H9 (cell line): ENCODE measurements at regions not wholly inside any gene's neighbourhood (a gene's known extent, or its start where the extent isn't known, plus 50 kb on each side); places are given as distances from the start of the nearest gene placed in this dataset.

ENCODE experiments used
- DNase-seq: peaks from one replicate; pipeline ENCODE4 v3.0.0-alpha.2; 2017
- H2AFZ ChIP-seq: one replicate; pipeline ENCODE4 v1.6.1; 2013; ENCODE audit warnings: mild to moderate bottlenecking, low read length, control low read depth, moderate library complexity
- H2AK5ac ChIP-seq: 2 replicates; pipeline ENCODE4 v1.6.1; 2013; ENCODE audit warnings: low read length, control low read depth, mixed read lengths; ENCODE audit not compliant: insufficient read length
- H2BK120ac ChIP-seq: one replicate; pipeline ENCODE4 v1.6.1; 2013; ENCODE audit warnings: low read depth, mild to moderate bottlenecking, low read length, control low read depth, inconsistent platforms; ENCODE audit not compliant: poor library complexity, severe bottlenecking
- H2BK12ac ChIP-seq: 2 replicates; pipeline ENCODE4 v1.6.1; 2013; ENCODE audit warnings: low read length, control low read depth, mixed read lengths, low read depth; ENCODE audit not compliant: insufficient read length
- H2BK15ac ChIP-seq: 2 replicates; pipeline ENCODE4 v1.6.1; 2013; ENCODE audit warnings: low read depth, low read length, control low read depth
- H2BK20ac ChIP-seq: one replicate; pipeline ENCODE4 v1.6.1; 2013; ENCODE audit warnings: low read depth, mild to moderate bottlenecking, low read length, control low read depth, inconsistent platforms; ENCODE audit not compliant: poor library complexity, severe bottlenecking
- H2BK5ac ChIP-seq: 2 replicates; pipeline ENCODE4 v1.6.1; 2013; ENCODE audit warnings: low read length, control low read depth, mixed read lengths; ENCODE audit not compliant: insufficient read length
- H3K14ac ChIP-seq: 2 replicates; pipeline ENCODE4 v1.6.1; 2013; ENCODE audit warnings: low read length, control low read depth; ENCODE audit not compliant: insufficient read depth
- H3K18ac ChIP-seq: 2 replicates; pipeline ENCODE4 v1.6.1; 2013; ENCODE audit warnings: low read depth, mild to moderate bottlenecking, mixed read lengths, low read length, control low read depth; ENCODE audit not compliant: insufficient read length
- H3K23ac ChIP-seq: 2 replicates; pipeline ENCODE4 v1.6.1; 2013; ENCODE audit warnings: low read length, control low read depth, mixed read lengths, low read depth; ENCODE audit not compliant: insufficient read length
- H3K23me2 ChIP-seq: 2 replicates; pipeline ENCODE4 v1.6.1; 2013; ENCODE audit warnings: low read depth, mild to moderate bottlenecking, mixed read lengths, low read length, control low read depth; ENCODE audit not compliant: insufficient read length, poor library complexity, severe bottlenecking
- H3K27ac ChIP-seq: 2 replicates; pipeline ENCODE4 v1.5.1; 2013; ENCODE audit warnings: low read length, control low read depth, mixed read lengths, low read depth; ENCODE audit not compliant: insufficient read length
- H3K27me3 ChIP-seq: 2 replicates; pipeline ENCODE4 v1.6.1; 2013; ENCODE audit warnings: low read length, control low read depth, inconsistent platforms; ENCODE audit not compliant: insufficient read depth
- H3K4ac ChIP-seq: 2 replicates; pipeline ENCODE4 v1.6.1; 2013; ENCODE audit warnings: low read depth, mild to moderate bottlenecking, control low read depth, inconsistent platforms, low read length, moderate library complexity
- H3K4me1 ChIP-seq: 2 replicates; pipeline ENCODE4 v1.6.1; 2013; ENCODE audit warnings: low read length, control low read depth, inconsistent platforms; ENCODE audit not compliant: insufficient read depth
- H3K4me2 ChIP-seq: 2 replicates; pipeline ENCODE4 v1.6.1; 2013; ENCODE audit warnings: low read length, control low read depth, mixed read lengths; ENCODE audit not compliant: insufficient read length, insufficient read depth
- H3K56ac ChIP-seq: 2 replicates; pipeline ENCODE4 v1.6.1; 2013; ENCODE audit warnings: low read depth, mild to moderate bottlenecking, mixed read lengths, low read length, control low read depth; ENCODE audit not compliant: insufficient read length
- H3K79me1 ChIP-seq: 2 replicates; pipeline ENCODE4 v1.6.1; 2013; ENCODE audit warnings: low read depth, mild to moderate bottlenecking, moderate library complexity, low read length, control low read depth, inconsistent platforms; ENCODE audit not compliant: insufficient read depth, poor library complexity, severe bottlenecking
- H3K79me2 ChIP-seq: 2 replicates; pipeline ENCODE4 v1.6.1; 2013; ENCODE audit warnings: low read length, control low read depth, inconsistent platforms; ENCODE audit not compliant: insufficient read depth
- H3K9ac ChIP-seq: 2 replicates; pipeline ENCODE4 v1.6.1; 2013; ENCODE audit warnings: low read length, control low read depth, mixed read lengths; ENCODE audit not compliant: insufficient read length; ENCODE audit errors: extremely low read depth
- H3K9me3 ChIP-seq: one replicate; pipeline ENCODE4 v1.6.1; 2013; ENCODE audit warnings: low read depth, low read length, inconsistent platforms; ENCODE audit not compliant: control insufficient read depth
- H3T11ph ChIP-seq: one replicate; pipeline ENCODE4 v1.6.1; 2013; ENCODE audit warnings: mild to moderate bottlenecking, low read length, control low read depth, inconsistent platforms
- H4K20me1 ChIP-seq: one replicate; pipeline ENCODE4 v1.6.1; 2013; ENCODE audit not compliant: control insufficient read depth, insufficient read length, insufficient read depth
- H4K5ac ChIP-seq: 2 replicates; pipeline ENCODE4 v1.6.1; 2013; ENCODE audit warnings: low read depth, mild to moderate bottlenecking, mixed read lengths, low read length, control low read depth; ENCODE audit not compliant: insufficient read length
- H4K8ac ChIP-seq: replicated peaks from 2 replicates; pipeline ENCODE4 v1.6.1; 2013; ENCODE audit warnings: low read length, control low read depth, mixed read lengths, low read depth; ENCODE audit not compliant: insufficient read length
- H4K91ac ChIP-seq: 2 replicates; pipeline ENCODE4 v1.6.1; 2013; ENCODE audit warnings: low read depth, mild to moderate bottlenecking, moderate library complexity, mixed read lengths, low read length, control low read depth; ENCODE audit not compliant: insufficient read length
- H3K27ac Mint-ChIP-seq, 3 experiments: 2 replicates in 2 of 3; 3 replicates in 1 of 3; pipeline ENCODE4 v1.8.0; 2020 to 2021; ENCODE audit warnings: mixed read lengths in 3 of 3, mild to moderate bottlenecking in 1 of 3, moderate library complexity in 1 of 3
- H3K27me3 Mint-ChIP-seq: 2 replicates; pipeline ENCODE4 v1.8.0; 2021; ENCODE audit warnings: low read depth, mild to moderate bottlenecking, moderate library complexity, mixed read lengths
- H3K36me3 Mint-ChIP-seq, 3 experiments: 2 replicates in 2 of 3; 3 replicates in 1 of 3; pipeline ENCODE4 v1.8.0; 2020 to 2021; ENCODE audit warnings: low read depth in 3 of 3, mixed read lengths in 3 of 3; ENCODE audit not compliant: insufficient read depth in 1 of 3
- H3K4me1 Mint-ChIP-seq, 2 experiments: 2 replicates each; pipeline ENCODE4 v1.8.0; 2020; ENCODE audit warnings: mixed read lengths in 2 of 2
- H3K4me3 Mint-ChIP-seq, 2 experiments: 2 replicates in 1 of 2; 3 replicates in 1 of 2; pipeline ENCODE4 v1.8.0; 2020 to 2021; ENCODE audit warnings: mild to moderate bottlenecking in 2 of 2, mixed read lengths in 2 of 2, moderate library complexity in 1 of 2
- H3K9me3 Mint-ChIP-seq, 2 experiments: 2 replicates in 1 of 2; 3 replicates in 1 of 2; pipeline ENCODE4 v1.8.0; 2020; ENCODE audit warnings: mild to moderate bottlenecking in 2 of 2, mixed read lengths in 2 of 2, moderate library complexity in 1 of 2
- CTCF ChIP-seq: fragments of 200-600 bp; sonication (generic); conservative IDR thresholded peaks from 3 replicates; pipeline ENCODE4 v1.8.0; 2021; ENCODE audit warnings: antibody characterized with exemption, mild to moderate bottlenecking
- WGBS: extraction: QIAGEN DNeasy Blood & Tissue Kit; methylation state at CpG from one replicate; pipeline ENCODE4 v1.1.7; 2013; ENCODE audit warnings: missing lambda C conversion rate, low lambda C conversion rate, mixed read lengths; ENCODE audit not compliant: insufficient read length; ENCODE audit errors: extremely low coverage; 5-methylcytosine and 5-hydroxymethylcytosine counted together

GRCh38 chr1:199684686-199685273, 342.7 kb upstream of the NR5A2 start:
- no peaks in the 10 kb centered on the region for H3K79me2 ChIP-seq
- Mint-ChIP-seq H3K4me3 (no peak overlapping the region), H3K9me3 (no peaks in the 10 kb centered on the region; a peak in 1 of 5 replicates), H3K4me1 (peaks cover 27 to 28% of the 10 kb centered on the region in 2 experiments), H3K27me3 (no peaks in the 10 kb centered on the region), H3K36me3 (no peaks in the 10 kb centered on the region), H3K27ac (no peak overlapping the region)
- H2BK15ac ChIP-seq, result no peak overlapping the region
- no peak overlapping the region for H2BK5ac ChIP-seq
- no peak overlapping the region for H3K14ac ChIP-seq
- H3K23ac ChIP-seq, result no peak overlapping the region
- no peak overlapping the region for H2AK5ac ChIP-seq
- no peak overlapping the region for H3K4ac ChIP-seq
- no peak overlapping the region for H4K5ac ChIP-seq
- TF ChIP-seq CTCF, result peak; percentile 90
- H3K27me3 ChIP-seq, result no peaks in the 10 kb centered on the region
- H3K27ac ChIP-seq, result no peak overlapping the region
- peaks cover 5% of the 10 kb centered on the region for H3K4me1 ChIP-seq
- no peak overlapping the region for H2BK12ac ChIP-seq
- H4K91ac ChIP-seq, result no peak overlapping the region
- H3K9ac ChIP-seq, result no peak overlapping the region
- H3K18ac ChIP-seq, result no peak overlapping the region
- no peak overlapping the region for H4K8ac ChIP-seq
- H2BK120ac ChIP-seq, result no peak overlapping the region
- H3K56ac ChIP-seq, result no peak overlapping the region
- H2AFZ ChIP-seq, result no peak overlapping the region
- no peak overlapping the region for H3T11ph ChIP-seq
- H2BK20ac ChIP-seq, result no peak overlapping the region
- H3K79me1 ChIP-seq, result no peaks in the 10 kb centered on the region
- no peak overlapping the region for H3K4me2 ChIP-seq
- no peaks in the 10 kb centered on the region for H3K23me2 ChIP-seq
- H3K9me3 ChIP-seq, result no peaks in the 10 kb centered on the region
- DNase-seq, result no peak
- no CpG with 5 or more reads among the region's 1 CpG for WGBS
- no peaks in the 10 kb centered on the region for H4K20me1 ChIP-seq
